GM19351 (cell line): ENCODE measurements at regions not wholly inside any gene's neighbourhood (a gene's known extent, or its start where the extent isn't known, plus 50 kb on each side); places are given as distances from the start of the nearest gene placed in this dataset.
A peak's percentile ranks its signal among the peaks of the same experiment; 100 is the strongest.
"Not testable (repeated sequence)": the region's sequence is repeated elsewhere in the genome, so short reads cannot be mapped to it uniquely, and the experiment has no call there.

Experiments used
- ATAC-seq: cut with Tn5 transposase; IDR thresholded peaks from one replicate; pipeline ENCODE4 v1.9.1; 2021; ENCODE audit warnings: mild to moderate bottlenecking, moderate library complexity; ENCODE audit not compliant: unreplicated experiment

DNA sequence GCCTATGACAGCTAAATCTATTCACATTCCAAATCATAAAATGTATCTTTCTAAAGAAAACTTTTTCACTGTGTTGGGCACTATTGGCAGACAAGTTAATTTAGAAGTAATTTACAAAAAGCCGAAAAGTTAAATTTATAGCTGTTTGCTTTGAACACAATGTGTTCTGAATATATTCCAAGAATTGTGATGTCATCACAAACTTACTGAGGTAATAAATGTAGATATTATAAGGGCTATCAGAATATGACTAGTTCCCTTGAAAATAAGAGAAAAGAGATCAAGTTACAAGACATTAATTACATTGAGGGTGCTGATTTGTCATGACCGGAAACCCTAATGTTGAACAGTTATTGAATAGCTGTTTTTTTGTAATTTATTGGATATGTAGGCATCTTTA is 153.9 kb upstream of the SCN7A start:
- no peak for ATAC-seq

DNA sequence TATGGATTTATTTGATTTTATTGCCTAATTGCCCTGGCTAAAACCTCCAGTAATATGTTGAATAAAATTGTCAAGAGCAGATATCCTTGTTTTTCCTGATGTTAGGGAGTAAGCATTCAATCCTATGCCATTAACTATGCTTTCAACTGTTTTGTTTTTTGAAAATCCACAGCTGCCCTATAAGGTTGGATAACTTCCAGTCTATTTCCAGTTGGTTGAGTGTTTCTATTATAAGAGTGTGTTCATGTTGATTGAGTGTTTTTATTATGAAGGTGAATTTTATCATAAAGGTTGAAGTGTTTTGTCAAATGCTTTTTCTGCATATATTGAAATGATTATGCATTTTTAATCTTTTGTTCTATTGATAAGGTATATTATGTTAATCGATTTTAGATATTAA is 149.9 kb upstream of the SCN7A start:
- ATAC-seq: no peak

DNA sequence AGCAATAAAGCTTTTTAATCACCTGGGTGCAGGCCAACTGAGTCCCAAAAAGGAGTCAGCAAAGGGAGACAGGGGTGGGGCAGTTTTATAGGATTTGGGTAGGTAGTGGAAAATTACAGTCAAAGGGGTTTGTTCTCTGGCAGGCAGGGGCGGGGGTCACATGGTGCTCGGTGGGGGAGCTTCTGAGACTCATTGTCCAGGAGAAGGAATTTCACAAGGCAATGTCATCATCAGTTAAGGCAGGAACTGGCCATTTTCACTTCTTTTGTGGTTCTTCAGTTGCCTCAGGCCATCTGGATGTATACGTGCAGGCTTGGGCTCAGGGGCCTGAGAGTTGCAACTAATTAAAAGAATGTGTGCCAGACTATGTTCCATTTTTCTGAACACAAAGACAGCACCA is 147.5 kb upstream of the SCN7A start:
- not testable (repeated sequence) for ATAC-seq

DNA sequence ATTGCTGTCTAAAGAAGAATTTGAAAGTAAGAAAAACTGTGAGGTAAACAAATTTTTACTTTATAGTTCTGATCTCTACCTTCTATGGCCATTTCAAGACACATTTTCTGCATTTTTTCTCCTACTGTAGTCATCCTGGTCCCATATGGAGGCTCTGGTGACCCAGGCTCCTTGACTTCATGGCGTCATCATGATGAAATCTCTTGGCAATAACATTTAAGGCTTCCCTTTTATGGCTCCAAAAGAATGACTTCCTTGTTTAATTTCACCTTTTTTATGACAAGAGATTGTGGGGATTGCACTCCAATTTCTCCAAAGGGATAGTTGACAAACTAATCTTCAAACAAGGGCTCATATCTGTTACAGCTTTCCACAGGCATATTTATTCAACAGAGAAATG is 143.0 kb upstream of the SCN7A start:
- no peak for ATAC-seq

DNA sequence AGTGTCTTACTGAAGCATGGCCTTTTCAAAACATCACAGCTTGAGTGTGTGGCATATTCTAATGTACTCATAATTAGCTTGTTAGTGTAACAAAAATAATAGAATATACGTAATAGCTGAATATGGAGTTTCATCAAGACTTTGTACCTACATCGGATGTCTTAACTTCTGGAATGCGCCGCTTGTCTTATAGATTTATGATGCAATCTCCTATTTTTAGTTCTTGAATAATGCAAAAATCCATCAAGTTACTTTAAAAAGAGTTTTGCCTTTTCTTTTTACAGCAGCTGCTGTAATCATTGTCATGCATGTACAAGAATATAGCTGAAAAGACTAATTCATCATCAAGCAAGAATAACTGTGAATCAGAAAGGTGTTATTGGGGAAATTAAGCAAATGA is 140.7 kb upstream of the SCN7A start:
- no peak for ATAC-seq

DNA sequence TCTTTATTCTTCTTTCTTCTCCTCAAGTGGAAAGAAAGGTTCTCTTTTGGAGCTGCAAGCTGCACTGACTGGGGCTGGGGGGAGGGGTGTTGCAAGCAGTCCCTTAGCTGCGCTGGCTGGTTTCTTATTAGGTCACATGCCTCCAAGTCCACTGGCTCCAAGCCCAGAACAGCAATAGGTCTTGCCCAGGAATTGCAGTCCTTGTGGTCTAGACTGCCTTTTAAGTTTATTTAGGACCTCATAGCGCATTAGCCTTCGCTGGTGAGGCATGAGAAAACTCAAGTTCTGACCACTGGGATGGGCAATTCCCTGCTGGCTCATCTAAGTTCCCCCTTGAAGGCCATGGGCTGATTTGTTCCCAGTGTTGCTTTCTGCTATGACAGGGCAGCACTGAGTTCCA is 138.6 kb upstream of the SCN7A start:
- ATAC-seq: no peak

DNA sequence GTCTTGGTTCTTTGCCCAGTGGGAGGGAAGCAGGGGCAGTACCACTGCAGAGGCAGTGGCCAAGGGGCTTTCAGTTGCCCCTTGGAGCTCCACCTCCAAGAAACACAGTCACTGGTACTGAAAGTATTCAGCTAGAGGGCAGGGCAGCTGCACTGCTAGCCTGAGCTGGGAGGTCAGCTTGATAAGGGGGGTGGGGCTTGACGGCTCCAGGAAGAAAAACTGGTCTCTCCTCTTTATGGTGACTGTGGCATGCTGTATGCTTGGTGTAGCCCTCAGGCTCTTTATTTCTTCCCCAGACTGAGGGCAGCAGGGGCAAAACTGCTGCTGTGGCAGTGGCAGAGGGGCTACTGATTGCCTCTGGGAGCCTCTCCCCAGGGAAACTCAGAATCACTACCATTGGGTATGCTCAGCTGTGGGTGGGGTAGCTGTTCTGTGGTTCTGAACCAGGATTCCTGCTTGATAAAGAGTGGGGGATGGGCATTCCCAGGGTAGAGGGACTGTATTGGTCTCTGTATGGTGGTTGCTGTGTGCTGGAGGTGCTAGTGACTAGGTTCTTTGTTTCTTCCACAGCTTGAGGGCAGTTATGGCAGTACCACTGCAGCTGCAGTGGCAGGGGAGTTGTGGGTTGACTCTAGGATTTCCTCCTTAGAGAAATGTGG is 134.6 kb upstream of the SCN7A start:
- no peak for ATAC-seq

DNA sequence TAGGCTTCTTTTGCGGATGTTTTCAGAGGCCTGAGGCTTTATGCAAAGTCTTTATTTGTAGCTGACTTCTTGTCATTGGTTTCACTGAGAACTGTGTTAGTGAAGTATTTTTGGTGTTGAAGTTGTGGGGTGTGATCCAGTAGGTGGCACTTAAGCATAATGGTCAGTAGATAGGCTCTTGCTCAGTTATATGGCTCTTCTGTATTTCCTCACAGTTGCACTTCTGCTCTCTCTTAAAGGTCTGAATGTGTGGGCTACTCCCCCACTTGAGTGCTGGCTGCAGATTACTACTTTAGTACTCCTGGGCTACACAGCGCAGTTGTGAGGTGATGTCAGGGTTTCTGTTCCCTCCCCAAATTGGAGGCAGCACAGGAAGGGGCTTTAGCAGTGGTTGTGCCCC is 133.8 kb upstream of the SCN7A start:
- peak; percentile 62 for ATAC-seq

DNA sequence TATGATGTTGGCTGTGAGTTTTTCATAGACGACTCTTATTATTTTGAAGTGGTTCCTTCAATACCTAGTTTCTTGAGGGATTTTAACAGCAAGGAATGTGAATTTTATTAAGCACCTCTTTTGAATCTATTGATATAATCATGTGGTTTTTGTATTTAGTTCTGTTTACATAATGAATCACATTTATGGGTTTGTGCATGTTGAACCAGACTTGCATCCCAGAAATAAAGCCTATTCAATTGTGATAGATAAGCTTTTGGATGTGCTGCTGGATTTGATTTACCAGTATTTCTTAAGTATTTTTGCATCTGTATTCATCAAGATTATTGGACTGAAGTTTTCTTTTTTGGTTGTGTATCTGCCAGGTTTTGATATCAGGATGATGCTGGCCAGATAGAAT is 131.6 kb upstream of the SCN7A start:
- ATAC-seq: no peak

DNA sequence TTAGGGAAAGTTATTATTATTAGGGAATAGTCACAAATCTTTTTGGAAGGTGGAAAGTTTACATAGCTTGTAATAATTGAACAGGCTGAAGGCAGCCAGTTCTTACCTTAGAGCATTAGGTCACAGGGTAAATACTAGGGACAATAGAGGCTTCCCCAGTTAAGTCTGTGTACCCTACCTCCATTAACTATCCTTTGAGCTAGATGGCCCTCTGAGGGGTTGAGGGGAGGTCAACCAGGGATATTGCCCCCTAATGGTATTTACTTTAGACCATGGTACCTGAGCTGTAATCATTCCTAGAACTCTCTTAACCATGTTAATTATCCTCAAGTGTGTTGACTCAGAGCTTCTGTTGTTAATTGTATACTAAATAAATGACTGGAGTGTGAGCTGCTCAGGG is 120.5 kb upstream of the SCN7A start:
- no peak for ATAC-seq

DNA sequence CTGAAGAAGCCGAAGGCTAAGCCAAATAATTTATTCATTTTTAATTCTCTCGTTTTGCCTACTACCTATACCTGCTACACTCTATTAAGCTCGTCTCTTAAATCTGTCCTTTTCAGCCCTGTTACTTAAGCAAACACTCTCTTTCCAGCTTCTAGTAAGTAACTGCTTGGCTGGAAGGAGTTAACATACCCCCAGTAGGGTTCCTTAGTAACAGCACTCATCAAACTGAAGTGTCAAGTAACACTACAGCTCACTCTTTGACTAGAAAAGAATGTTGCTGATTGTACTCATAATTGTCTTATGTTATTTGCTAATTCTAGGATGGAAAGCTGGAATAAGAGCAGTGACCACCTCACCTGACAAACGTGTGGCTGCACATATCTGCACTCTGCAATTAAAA is 120.0 kb upstream of the SCN7A start:
- ATAC-seq: no peak

DNA sequence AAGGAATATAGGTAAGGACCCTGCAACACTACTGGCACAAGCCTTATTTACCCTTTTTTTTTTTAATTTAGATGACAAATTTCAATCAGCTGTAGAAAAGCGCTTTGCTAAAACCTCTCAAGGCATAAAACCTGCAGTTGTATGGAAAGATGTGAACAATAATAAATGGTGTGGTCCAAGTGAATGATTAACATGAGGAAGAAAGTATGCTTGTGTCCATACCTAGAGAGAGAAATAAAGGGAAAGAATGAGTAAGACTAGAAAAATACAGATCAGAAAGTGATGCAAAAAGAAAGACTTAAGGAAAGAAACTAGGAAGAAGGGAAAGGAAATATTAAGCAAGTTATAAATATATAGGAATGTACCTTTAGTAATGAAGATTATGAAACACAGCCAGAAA is 119.2 kb upstream of the SCN7A start:
- no peak for ATAC-seq

DNA sequence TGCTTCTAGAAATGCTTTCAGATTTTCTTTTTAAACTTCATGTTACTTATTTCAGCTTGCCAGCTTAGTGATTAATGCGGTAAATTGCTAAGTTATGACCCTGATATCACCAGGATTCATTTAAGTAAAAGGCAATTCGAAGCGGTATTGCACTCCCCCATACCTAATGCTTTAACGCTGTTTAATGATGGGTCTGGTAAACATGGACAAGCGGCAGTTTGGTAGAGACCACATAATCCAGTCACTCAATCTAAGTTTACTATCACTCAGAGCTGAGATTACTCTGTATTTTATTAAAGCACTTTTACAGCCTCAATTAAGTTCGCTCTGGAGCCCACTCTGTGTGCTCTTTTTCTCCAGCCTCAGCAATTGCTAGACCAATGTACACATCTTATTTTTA is 118.2 kb upstream of the SCN7A start:
- no peak for ATAC-seq

DNA sequence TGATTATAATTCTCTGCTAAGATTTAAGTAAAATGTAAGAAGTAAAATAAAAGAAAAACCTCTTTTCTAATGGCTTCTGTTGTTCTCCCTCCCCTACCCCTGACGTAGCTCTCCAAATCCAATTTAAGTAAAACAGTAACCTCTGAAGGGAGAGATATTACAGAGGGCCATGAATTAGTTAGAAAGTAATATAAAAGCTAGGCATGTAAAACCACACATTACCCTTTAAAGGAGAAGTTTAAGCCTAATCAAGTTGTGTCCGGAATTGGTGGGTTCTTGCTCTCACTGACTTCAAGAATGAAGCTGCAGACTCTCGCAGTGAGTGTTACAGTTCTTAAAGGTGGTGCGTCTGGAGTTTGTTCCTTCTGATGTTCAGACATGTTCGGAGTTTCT is 116.9 kb upstream of the SCN7A start:
- ATAC-seq: no peak

DNA sequence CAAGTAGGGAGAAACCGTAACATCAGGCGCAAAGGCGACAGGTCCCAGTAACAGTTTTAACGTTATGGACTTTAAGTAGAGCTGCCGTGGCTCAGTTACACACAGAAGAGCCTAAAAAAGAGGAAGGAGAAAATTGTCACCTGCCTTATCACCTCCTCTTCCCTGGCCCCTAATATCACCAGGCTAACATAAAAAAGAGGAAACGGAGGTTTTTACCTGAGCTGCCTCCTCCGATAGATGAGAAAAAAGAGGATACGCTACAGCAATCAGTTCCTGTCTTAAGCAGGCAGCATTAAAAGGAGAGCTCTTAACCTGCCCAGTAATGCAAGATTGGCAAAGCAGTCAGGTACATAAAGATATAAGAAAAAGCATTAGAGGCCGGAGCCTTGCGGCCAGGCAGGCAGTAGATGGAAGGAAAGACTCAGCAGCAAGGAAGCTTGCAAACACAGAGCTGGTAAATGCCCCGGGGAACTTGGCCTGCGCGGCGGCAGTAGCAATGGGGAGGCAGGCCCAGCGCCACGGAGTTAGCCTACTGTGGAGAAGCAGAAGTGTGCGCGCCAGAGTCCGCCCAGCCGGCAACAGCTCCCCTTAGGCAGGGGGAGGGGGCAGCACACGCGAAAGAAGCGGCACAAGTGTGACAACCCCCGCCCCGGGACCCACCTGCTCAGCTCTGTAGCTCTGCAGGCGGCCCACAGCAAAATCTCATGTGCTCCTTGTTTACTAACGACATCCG is 116.3 kb upstream of the SCN7A start:
- no peak for ATAC-seq

DNA sequence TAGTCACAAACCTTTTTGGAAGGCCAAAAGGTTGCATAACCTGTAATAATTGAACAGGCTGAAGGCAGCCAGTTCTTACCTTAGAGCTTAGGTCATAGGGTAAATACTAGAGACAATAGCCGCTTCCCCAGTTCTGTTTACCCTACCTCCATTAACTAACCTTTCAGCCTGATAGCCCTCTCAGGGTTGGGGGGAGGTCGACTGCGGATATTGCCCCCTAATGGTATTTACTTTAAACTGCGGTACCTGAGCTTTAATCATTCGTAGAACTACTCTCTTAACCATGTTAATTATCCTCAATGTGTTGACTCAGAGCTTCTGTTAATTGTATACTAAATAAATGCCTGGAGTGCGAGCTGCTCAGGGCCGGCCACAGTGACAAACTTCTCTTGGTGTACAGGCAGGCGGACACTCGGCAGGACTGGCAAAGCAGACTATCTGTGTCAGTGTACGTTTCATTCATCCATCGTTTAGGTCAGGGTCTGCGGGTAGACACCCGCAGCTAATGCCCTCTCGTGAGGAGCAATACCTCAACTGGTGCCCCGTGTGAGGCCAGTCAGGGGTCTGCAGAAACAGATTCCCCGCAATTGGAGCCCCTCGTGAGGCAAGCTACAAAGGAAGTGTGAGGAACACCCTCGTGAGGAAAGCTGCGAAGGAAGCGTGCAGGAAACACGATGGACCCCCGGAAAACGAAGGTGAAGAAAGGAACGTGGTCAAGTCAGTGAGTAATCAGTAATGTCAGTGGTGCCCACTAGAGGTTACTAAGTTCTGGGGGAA is 115.3 kb upstream of the SCN7A start:
- no peak for ATAC-seq

DNA sequence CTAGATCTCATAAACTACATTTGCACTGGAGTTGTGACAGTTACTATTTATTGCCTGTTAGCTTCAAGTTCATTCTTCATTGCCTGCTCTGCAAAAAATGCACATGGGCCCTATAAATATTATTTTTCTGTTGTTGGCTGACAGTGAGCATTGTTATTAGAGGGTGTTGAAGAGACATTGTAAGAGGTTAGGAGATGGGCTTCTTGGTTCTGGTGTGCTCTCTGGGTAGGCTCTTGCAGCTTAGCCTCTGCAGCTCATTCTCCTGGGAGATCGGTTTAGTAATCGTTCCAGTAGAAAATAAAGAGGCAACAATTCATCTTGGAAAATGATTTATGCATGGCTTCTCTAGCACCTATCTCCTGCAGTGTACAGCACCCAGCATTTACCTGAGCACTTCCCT is 113.8 kb upstream of the SCN7A start:
- no peak for ATAC-seq

DNA sequence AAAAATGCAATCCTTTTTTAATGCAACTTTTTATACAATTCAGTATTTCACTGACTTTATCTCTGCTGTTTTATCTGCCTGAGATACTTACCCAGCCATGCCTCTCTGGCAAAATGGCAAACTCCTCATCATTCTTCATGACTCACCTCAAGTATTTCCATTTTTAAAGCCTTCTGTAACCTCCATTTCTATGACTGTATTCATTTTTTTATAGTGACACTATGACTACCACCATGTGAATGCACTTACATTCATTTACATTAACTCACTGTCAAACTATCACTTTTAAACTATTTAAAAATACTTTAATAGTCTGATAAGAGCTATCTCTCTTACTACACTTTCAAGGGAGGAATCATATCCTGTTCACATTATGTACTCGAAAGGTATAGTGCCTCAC is 99.4 kb upstream of the SCN7A start:
- ATAC-seq: no peak

DNA sequence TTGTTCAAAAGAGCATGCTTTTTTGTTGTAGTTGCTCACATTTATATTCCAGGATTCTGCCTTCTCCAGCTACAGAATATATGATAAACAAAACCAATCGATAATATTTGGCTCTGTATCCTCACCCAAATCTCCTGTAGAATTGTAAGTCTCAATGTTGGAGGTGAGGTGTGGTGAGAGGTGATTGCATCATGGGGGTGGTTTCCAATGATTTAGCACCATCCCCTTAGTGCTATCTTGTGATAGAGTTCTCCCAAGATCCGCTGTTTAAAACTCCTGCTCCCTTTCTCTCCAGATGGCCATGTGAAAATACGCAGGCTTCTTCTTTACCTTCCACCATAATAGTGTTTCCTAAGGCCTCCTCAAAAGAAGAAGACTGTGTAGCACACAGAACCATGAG is 98.7 kb upstream of the SCN7A start:
- no peak for ATAC-seq

DNA sequence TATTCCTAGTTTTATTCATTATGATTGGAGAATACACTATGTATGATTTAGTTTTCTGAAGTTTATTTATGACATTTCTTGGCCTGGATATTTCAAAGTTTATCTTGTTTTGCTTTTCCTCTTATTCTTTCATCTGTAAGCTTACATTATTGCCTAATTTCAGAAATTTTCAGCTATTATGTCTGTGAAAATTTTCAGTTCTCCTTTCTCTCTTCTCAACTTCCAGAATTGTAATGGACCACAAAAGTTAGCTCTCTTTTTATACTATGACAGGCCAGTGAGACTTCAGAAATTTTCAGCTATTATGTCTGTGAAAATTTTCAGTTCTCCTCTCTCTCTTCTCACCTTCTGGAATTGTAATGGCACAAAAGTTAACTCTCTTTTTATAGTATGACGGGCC is 97.2 kb upstream of the SCN7A start:
- no peak for ATAC-seq

DNA sequence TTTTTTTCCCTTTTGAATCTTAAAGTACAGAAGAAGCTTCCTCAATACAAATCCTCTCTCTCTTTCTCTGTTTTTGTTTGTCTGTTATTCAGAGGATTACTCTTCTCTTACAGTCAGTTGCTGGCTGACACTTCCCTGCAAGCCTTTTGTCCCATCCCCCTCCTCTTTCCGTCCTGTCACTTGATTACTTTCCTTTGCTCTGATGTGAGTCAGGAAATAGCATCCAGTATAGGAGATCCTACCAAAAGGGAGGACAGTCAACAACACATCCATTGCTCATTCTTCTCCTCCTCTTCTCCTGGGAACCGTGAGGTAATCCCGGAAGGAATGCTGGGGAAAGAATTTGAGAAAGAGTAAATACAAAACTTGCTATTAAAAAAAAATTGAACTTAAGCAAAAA is 79.3 kb upstream of the SCN7A start:
- no peak for ATAC-seq

DNA sequence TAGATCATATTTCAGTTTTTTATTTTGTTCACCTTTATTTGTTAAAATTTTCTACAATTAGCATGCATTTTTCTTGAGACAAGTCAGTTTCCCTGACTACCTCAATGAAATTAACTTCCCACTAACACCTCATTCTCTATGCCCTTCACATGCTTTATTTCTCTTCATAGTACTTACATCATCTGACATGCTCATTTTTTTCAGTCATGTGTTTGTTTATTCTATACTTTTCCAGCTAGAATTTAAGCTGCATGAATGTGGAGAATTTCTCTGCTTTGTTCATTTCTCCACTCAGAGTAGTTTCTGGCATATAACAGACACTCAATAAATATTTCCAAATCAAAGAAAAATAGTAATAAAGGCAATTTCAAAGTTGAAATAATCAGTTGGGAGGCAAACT is 78.9 kb upstream of the SCN7A start:
- no peak for ATAC-seq
